ENCODE measurements at regions not wholly inside any gene's neighbourhood (a gene's known extent, or its start where the extent isn't known, plus 50 kb on each side); places are given as distances from the start of the nearest gene placed in this dataset.
"Not testable (repeated sequence)": the region's sequence is repeated elsewhere in the genome, so short reads cannot be mapped to it uniquely, and the experiment has no call there.

DNA sequence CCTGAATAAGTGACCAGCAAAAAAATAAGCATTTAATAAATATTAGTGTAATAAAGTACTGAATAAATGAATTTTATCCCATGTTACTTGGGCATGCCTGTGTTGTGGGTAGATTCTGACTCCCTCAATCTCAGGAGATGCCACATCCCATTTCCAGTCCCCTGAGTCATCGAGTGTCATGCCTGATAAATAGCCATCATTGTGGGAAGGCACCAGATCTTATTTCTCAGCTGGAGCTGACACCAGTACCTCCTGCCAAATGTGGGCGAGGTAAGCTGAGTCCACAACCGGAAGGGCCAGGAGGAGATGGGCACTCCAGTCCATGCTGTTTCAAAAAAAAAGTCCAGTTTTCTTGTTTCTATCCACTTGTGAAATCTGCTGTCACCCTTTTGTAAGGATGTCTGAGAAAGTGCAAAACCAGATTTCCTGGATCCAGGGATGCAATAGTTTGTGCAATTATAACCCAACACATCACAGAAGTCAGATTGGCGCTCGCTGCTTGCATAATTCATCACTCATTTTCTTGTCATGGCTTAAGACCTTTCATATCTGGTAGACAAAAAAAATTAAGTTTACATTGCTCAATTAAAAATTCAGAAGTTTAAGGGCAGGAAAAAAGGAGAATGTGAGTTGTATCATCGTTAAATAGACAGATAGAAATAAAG lies 311.6 kb downstream of the MIAT start:
- Histone ChIP-seq H3K27me3 (peaks cover 4 to 17% (median 7%) of the 10 kb centered on the region in 3 donors), H3K4me1 (no peaks in the 10 kb centered on the region), H3K4me3 (no peak overlapping the region), H3K36me3 (no peaks in the 10 kb centered on the region), H3K27ac (no peak overlapping the region), H3K9me3 (no peaks in the 10 kb centered on the region)
- no peak for DNase-seq
- TF ChIP-seq, protein P1, sequence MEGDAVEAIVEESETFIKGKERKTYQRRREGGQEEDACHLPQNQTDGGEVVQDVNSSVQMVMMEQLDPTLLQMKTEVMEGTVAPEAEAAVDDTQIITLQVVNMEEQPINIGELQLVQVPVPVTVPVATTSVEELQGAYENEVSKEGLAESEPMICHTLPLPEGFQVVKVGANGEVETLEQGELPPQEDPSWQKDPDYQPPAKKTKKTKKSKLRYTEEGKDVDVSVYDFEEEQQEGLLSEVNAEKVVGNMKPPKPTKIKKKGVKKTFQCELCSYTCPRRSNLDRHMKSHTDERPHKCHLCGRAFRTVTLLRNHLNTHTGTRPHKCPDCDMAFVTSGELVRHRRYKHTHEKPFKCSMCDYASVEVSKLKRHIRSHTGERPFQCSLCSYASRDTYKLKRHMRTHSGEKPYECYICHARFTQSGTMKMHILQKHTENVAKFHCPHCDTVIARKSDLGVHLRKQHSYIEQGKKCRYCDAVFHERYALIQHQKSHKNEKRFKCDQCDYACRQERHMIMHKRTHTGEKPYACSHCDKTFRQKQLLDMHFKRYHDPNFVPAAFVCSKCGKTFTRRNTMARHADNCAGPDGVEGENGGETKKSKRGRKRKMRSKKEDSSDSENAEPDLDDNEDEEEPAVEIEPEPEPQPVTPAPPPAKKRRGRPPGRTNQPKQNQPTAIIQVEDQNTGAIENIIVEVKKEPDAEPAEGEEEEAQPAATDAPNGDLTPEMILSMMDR (IDR thresholded peaks at IDR 0.05 in 4 of 5, conservative IDR thresholded peaks at IDR 0.05 in 1 of 5) = no peak
- no peak for TF ChIP-seq POLR2A (IDR thresholded peaks at IDR 0.05)
- no peak for ATAC-seq
- intact Hi-C loops (cut with DNase I; ENCODE audit: low total_unique reads) (no loop called here), in situ Hi-C loops (cut with MboI; ENCODE audit: low sequenced_read_pairs in 4 of 4) (no loop called here)

DNA sequence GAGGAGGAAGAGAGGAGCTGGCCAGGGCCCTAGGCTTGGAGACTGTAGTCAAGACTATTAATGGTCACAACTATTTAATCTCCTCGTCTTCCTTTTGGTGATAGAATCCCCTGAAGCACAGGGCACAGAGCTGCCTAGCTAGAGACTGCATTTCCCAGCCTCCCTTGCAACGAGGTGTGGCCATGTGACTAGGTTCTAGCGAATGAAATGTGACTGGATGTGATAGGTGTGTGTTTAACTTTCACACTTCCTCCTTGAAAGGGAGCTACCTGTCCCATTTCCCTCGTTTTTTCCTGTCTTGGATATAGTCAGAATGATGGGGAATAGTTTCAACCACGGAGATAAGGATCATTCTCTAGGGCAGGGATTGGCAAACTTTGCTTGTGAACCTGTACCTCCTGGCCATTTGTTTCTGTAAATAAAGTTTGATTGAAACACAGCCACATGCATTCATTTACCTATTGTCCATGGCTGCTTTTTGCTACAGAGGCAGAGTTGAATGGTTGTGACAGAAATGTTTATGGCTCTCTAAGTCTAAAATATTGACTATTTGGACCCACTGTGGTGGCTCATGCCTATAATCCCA lies 313.5 kb downstream of the MIAT start:
- H3K36me3 ChIP-seq = no peaks in the 10 kb centered on the region
- TF ChIP-seq, protein P1 (IDR thresholded peaks at IDR 0.05 in 4 of 5, conservative IDR thresholded peaks at IDR 0.05 in 1 of 5) = no peak
- no peak for TF ChIP-seq POLR2A (IDR thresholded peaks at IDR 0.05)
- no peak for DNase-seq
- ATAC-seq = no peak
- H3K4me1 ChIP-seq = no peaks in the 10 kb centered on the region
- H3K27ac ChIP-seq = no peak overlapping the region
- H3K4me3 ChIP-seq = no peak overlapping the region
- in situ Hi-C loops (cut with MboI; ENCODE audit: low sequenced_read_pairs in 4 of 4) (loop anchor here in 1 of 4 donors (10.0 kb wide), 1 partner anchor 166 kb away; no protein-coding TSS in a partner anchor), intact Hi-C loops (cut with DNase I; ENCODE audit: low total_unique reads) (no loop called here)
- H3K9me3 ChIP-seq = no peaks in the 10 kb centered on the region
- H3K27me3 ChIP-seq = peaks cover 4 to 17% (median 7%) of the 10 kb centered on the region in 3 donors

DNA sequence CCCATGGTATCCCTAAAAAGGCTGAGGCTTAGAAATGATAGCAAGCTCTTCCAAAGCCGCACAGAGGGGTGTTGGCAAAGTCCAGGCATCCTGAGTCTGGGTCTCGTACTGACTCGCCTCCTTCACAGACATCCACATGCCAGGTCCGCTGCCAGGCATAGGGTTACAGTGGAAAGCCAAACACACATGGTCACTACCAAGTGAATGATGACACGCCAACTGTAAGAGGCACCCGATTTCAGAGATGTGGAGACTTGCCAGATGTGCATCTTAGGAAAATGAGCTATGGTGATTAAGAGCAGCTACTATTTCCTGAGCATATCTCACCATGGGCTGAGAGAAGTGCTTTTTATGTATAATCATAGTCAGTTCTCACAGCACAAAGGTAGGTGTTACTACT lies 314.9 kb downstream of the MIAT start:
- peaks cover 4 to 17% (median 15%) of the 10 kb centered on the region in 3 donors for H3K27me3 ChIP-seq
- H3K9me3 ChIP-seq = no peaks in the 10 kb centered on the region
- ATAC-seq (no peak), DNase-seq (no peak)
- in situ Hi-C loops (cut with MboI; ENCODE audit: low sequenced_read_pairs in 4 of 4) (loop anchor here in 1 of 4 donors (10.0 kb wide), 1 partner anchor 167 kb away; no protein-coding TSS in a partner anchor), intact Hi-C loops (cut with DNase I; ENCODE audit: low total_unique reads) (no loop called here)
- H3K36me3 ChIP-seq = no peaks in the 10 kb centered on the region
- no peak overlapping the region for H3K27ac ChIP-seq
- TF ChIP-seq, protein P1 (IDR thresholded peaks at IDR 0.05 in 4 of 5, conservative IDR thresholded peaks at IDR 0.05 in 1 of 5) = no peak
- no peak for TF ChIP-seq POLR2A (IDR thresholded peaks at IDR 0.05)
- no peak overlapping the region for H3K4me3 ChIP-seq
- H3K4me1 ChIP-seq = no peaks in the 10 kb centered on the region

DNA sequence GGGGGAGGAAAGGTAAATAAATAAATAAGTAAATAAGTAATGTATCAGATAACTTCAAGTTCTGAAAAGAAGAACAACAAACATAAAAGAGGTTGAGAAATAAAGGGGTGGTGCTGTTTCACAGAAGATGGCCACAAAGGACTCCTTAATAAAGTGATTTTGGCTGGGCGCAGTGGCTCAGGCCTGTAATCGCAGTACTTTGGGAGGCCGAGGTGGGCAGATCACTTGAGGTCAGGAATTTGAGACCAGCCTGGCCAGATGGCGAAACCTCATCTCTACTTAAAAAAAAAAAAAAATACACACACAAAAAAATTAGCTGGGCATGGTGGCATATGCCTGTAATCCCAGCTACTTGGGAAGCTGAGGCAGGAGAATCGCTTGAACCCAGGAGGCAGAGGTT lies 315.5 kb downstream of the MIAT start:
- H3K4me3 ChIP-seq; H3K4me1 ChIP-seq; ATAC-seq; intact Hi-C loops (cut with DNase I; ENCODE audit: low total_unique reads); H3K9me3 ChIP-seq; DNase-seq; H3K27ac ChIP-seq; H3K36me3 ChIP-seq: not testable (repeated sequence)
- in situ Hi-C loops (cut with MboI; ENCODE audit: low sequenced_read_pairs in 4 of 4) = loop anchor here in 1 of 4 donors (10.0 kb wide), 1 partner anchor 168 kb away; no protein-coding TSS in a partner anchor
- H3K27me3 ChIP-seq = peaks cover 6 to 18% (median 17%) of the 10 kb centered on the region in 3 donors

DNA sequence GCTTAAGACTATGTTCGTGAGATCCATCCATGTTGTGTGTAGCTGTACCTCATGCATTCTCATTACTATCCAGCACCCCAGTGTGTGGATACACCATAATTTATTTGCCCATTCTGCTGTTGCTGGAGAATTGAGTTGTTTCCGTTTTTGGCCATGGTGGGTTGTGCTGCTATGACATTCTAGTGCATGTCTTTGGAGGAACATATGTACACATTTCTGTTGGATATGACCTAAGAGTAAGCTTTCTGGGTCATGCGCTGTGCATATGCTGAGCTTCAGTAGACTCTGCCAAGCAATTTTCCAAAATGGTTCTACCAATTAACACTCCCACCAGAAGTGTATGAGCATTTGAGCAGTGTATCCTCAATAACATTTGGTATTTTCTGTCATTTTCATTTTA lies 316.6 kb downstream of the MIAT start:
- H3K4me1 ChIP-seq = no peaks in the 10 kb centered on the region
- no peak for ATAC-seq
- H3K4me3 ChIP-seq = no peak overlapping the region
- intact Hi-C loops (cut with DNase I; ENCODE audit: low total_unique reads) (no loop called here), in situ Hi-C loops (cut with MboI; ENCODE audit: low sequenced_read_pairs in 4 of 4) (loop anchor here in 1 of 4 donors (10.0 kb wide), 1 partner anchor 169 kb away; no protein-coding TSS in a partner anchor)
- no peaks in the 10 kb centered on the region for H3K36me3 ChIP-seq
- no peak overlapping the region for H3K27ac ChIP-seq
- H3K9me3 ChIP-seq = no peaks in the 10 kb centered on the region
- H3K27me3 ChIP-seq = peaks cover 12 to 18% (median 18%) of the 10 kb centered on the region in 3 donors
- TF ChIP-seq, protein P1 (IDR thresholded peaks at IDR 0.05 in 4 of 5, conservative IDR thresholded peaks at IDR 0.05 in 1 of 5) = no peak
- no peak for TF ChIP-seq POLR2A (IDR thresholded peaks at IDR 0.05)
- no peak for DNase-seq

All from gastrocnemius medialis (tissue), 4 donors.